IMR-90 (cell line): ENCODE measurements at regions not wholly inside any gene's neighbourhood (a gene's known extent, or its start where the extent isn't known, plus 50 kb on each side); places are given as distances from the start of the nearest gene placed in this dataset.
A peak's percentile ranks its signal among the peaks of the same experiment; 100 is the strongest.

ENCODE experiments used
- ATAC-seq: fragments of 200-7000 bp; cut with Tn5 transposase; 2 replicates; pipeline ENCODE4 v1.9.1; 2020; ENCODE audit warnings: low read depth, mild to moderate bottlenecking, moderate library complexity
- BruUV-seq: library from RNA; stranded (reverse); fragments of 400-500 nt; replicated peaks from 2 replicates; lab custom pipeline; 2021; lab: Mats Ljungman, UMichigan
- CTCF ChIA-PET: fragments of 300-600 bp; formaldehyde crosslinking; extraction: SDS; loops from one replicate; lab custom pipeline; 2021; ENCODE audit warnings: antibody characterized with exemption; lab: Yijun Ruan, JAX
- POLR2A ChIA-PET: fragments of 300-600 bp; sonication (Branson Sonifier 250); formaldehyde crosslinking; loops from one replicate; lab custom pipeline; 2022; ENCODE audit warnings: antibody characterized with exemption; ENCODE audit not compliant: unreplicated experiment; lab: Charles Lee
- DNase-seq: peaks from one replicate; pipeline ENCODE4 v3.0.0; 2013
- H2AFZ ChIP-seq: replicated peaks from 2 replicates; pipeline ENCODE3; 2013; ENCODE audit warnings: low read length, mild to moderate bottlenecking; ENCODE audit not compliant: poor library complexity
- H2AK5ac ChIP-seq: 2 replicates; pipeline ENCODE4 v1.6.1; 2013; ENCODE audit warnings: low read depth, low read length, inconsistent platforms
- H2AK9ac ChIP-seq: replicated peaks from 2 replicates; pipeline ENCODE3; 2013; ENCODE audit warnings: mild to moderate bottlenecking, low read depth, low read length, moderate library complexity; ENCODE audit not compliant: poor library complexity
- H2BK120ac ChIP-seq: 2 replicates; pipeline ENCODE4 v1.6.1; 2013; ENCODE audit warnings: low read depth, low read length, inconsistent platforms
- H2BK15ac ChIP-seq: 3 replicates; pipeline ENCODE4 v1.6.1; 2013; ENCODE audit warnings: low read depth, low read length, inconsistent platforms
- H2BK20ac ChIP-seq: 2 replicates; pipeline ENCODE4 v1.6.1; 2013; ENCODE audit warnings: low read depth, mild to moderate bottlenecking, inconsistent platforms, low read length, moderate library complexity
- H2BK5ac ChIP-seq: 2 replicates; pipeline ENCODE4 v1.6.1; 2013; ENCODE audit warnings: mild to moderate bottlenecking, low read depth, low read length, inconsistent platforms; ENCODE audit not compliant: poor library complexity, severe bottlenecking
- H3K14ac ChIP-seq: replicated peaks from 2 replicates; pipeline ENCODE4 v1.6.1; 2013; ENCODE audit warnings: low read depth, low read length, inconsistent platforms
- H3K18ac ChIP-seq: 2 replicates; pipeline ENCODE4 v1.6.1; 2013; ENCODE audit warnings: low read depth, low read length, control low read depth
- H3K23ac ChIP-seq: 2 replicates; pipeline ENCODE4 v1.6.1; 2013; ENCODE audit warnings: low read depth, low read length, inconsistent platforms
- H3K27ac ChIP-seq: 2 replicates; pipeline ENCODE4 v1.5.1; 2013; ENCODE audit warnings: mild to moderate bottlenecking, control low read depth, low read length; ENCODE audit not compliant: insufficient read depth
- H3K27me3 ChIP-seq: 2 replicates; pipeline ENCODE4 v1.6.1; 2013; ENCODE audit warnings: low read length; ENCODE audit not compliant: control insufficient read depth, insufficient read depth
- H3K36me3 ChIP-seq: 2 replicates; pipeline ENCODE4 v1.6.1; 2013; ENCODE audit warnings: low read length, mixed read lengths; ENCODE audit not compliant: control insufficient read depth, insufficient read depth
- H3K4ac ChIP-seq: 2 replicates; pipeline ENCODE4 v1.6.1; 2013; ENCODE audit warnings: low read depth, low read length, inconsistent platforms
- H3K4me1 ChIP-seq: 2 replicates; pipeline ENCODE4 v1.6.1; 2013; ENCODE audit warnings: low read length, mixed read lengths; ENCODE audit not compliant: control insufficient read depth, insufficient read depth
- H3K4me2 ChIP-seq: 2 replicates; pipeline ENCODE4 v1.6.1; 2013; ENCODE audit warnings: low read depth, mild to moderate bottlenecking, control low read depth, low read length, moderate library complexity
- H3K4me3 ChIP-seq: 2 replicates; pipeline ENCODE4 v1.5.1; 2013; ENCODE audit warnings: low read depth, mild to moderate bottlenecking, control low read depth, low read length, moderate library complexity; ENCODE audit not compliant: insufficient read depth
- H3K56ac ChIP-seq: 2 replicates; pipeline ENCODE4 v1.6.1; 2013; ENCODE audit warnings: low read length, inconsistent platforms; ENCODE audit not compliant: insufficient read depth; ENCODE audit errors: extremely low read depth
- H3K79me1 ChIP-seq, 2 experiments: 2 replicates each; pipeline ENCODE4 v1.6.1; 2013; ENCODE audit warnings: low read length in 2 of 2, inconsistent platforms in 1 of 2, low read depth in 1 of 2
- H3K9ac ChIP-seq: 2 replicates; pipeline ENCODE4 v1.6.1; 2013; ENCODE audit warnings: low read depth, low read length, control low read depth
- H3K9me1 ChIP-seq: 2 replicates; pipeline ENCODE4 v1.6.1; 2013; ENCODE audit warnings: low read length, inconsistent platforms; ENCODE audit not compliant: insufficient read depth
- H3K9me3 ChIP-seq: 2 replicates; pipeline ENCODE4 v1.6.1; 2013; ENCODE audit warnings: low read length; ENCODE audit not compliant: control insufficient read depth, insufficient read depth
- H4K20me1 ChIP-seq: 2 replicates; pipeline ENCODE4 v1.6.1; 2013; ENCODE audit warnings: low read length, inconsistent platforms; ENCODE audit not compliant: insufficient read depth
- H4K5ac ChIP-seq: 2 replicates; pipeline ENCODE4 v1.6.1; 2013; ENCODE audit warnings: mild to moderate bottlenecking, low read depth, low read length, control low read depth
- H4K8ac ChIP-seq, 2 experiments: 2 replicates each; pipeline ENCODE4 v1.6.1; 2013; ENCODE audit warnings: low read depth in 2 of 2, low read length in 2 of 2, control low read depth in 1 of 2, inconsistent platforms in 1 of 2
- H4K91ac ChIP-seq: 2 replicates; pipeline ENCODE4 v1.6.1; 2013; ENCODE audit warnings: low read depth, low read length, inconsistent platforms; ENCODE audit not compliant: insufficient read depth
- BHLHE40 ChIP-seq: fragments of 150-350 bp; IDR thresholded peaks from 2 replicates; pipeline ENCODE4 v1.6.1; 2016; ENCODE audit warnings: mild to moderate bottlenecking, low read depth, low read length
- CEBPB ChIP-seq: IDR thresholded peaks from 2 replicates; pipeline ENCODE4 v1.6.1; 2012; ENCODE audit warnings: low read depth, low read length, improper control_type of control experiment
- CHD1 ChIP-seq: IDR thresholded peaks from 2 replicates; pipeline ENCODE4 v1.6.1; 2012; ENCODE audit warnings: low read depth, low read length, improper control_type of control experiment
- FOS ChIP-seq: fragments of 150-350 bp; IDR thresholded peaks from 2 replicates; pipeline ENCODE4 v1.6.1; 2016; ENCODE audit warnings: low read depth, low read length
- MXI1 ChIP-seq: IDR thresholded peaks from 2 replicates; pipeline ENCODE4 v1.6.1; 2012; ENCODE audit warnings: low read depth, mild to moderate bottlenecking, low read length, moderate library complexity, borderline replicate concordance
- RCOR1 ChIP-seq: IDR thresholded peaks from 2 replicates; pipeline ENCODE4 v1.6.1; 2012; ENCODE audit warnings: mild to moderate bottlenecking, low read length, improper control_type of control experiment; ENCODE audit not compliant: insufficient replicate concordance
- WGBS, 2 experiments: methylation state at CpG; one replicate each; pipeline versions ENCODE4 v1.1.5 to v1.1.7; 2013; ENCODE audit warnings: missing lambda C conversion rate in 2 of 2; ENCODE audit not compliant: insufficient read length in 1 of 2; ENCODE audit errors: extremely low coverage in 2 of 2; 5-methylcytosine and 5-hydroxymethylcytosine counted together
- dilution Hi-C: fragments of 300-500 bp; cut with HindIII; formaldehyde crosslinking; loops from one replicate; pipeline ENCODE4 v1.14.3; 2018; ENCODE audit warnings: low sequenced_read_pairs; ENCODE audit not compliant: unreplicated experiment
- in situ Hi-C: fragments of 300-500 bp; cut with MboI; formaldehyde crosslinking; loops from 3 replicates; pipeline ENCODE4 v1.14.3; 2019; ENCODE audit warnings: low sequenced_read_pairs, inconsistent platforms, mixed read lengths
- intact Hi-C: fragments of 100-400 bp; cut with micrococcal nuclease; formaldehyde crosslinking; loops from 2 replicates; pipeline ENCODE4 v1.10.0; 2022

DNA sequence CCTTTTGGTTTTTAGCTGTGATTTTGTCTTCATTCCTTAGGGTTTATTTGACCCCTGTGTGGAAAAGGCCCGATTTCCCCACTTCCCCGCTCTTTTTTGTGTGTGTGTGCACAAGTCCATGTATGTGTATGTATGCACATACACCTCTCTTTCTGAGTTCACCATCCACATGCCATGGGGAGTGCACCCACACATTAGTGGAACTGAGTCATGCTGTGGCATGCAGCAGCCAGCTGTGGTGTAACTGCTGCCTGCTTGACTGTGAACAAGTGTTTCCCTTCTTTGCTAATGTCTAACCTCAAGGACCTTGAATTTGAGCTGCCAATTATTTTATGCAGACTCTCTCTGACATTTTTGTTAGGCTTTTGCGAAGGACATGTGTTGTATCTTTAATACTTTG, 434.9 kb upstream of the TPM1 start:
- Histone ChIP-seq H2AFZ (peak overlapping the region; percentile 9), H4K20me1 (peaks cover 5% of the 10 kb centered on the region), H3K4ac (peak overlapping the region; percentile 38), H3K27ac (no peak overlapping the region), H2BK120ac (peak overlapping the region; percentile 36; the same call in 1 of the 2 replicates), H3K79me1 (peaks cover 14 to 19% of the 10 kb centered on the region in 2 experiments), H3K36me3 (peaks cover 1% of the 10 kb centered on the region; the same call in 1 of the 2 replicates), H3K56ac (no peak overlapping the region), H3K4me1 (peaks cover 10% of the 10 kb centered on the region), H3K9me3 (peaks cover 5% of the 10 kb centered on the region), H2AK5ac (0 out of 2 replicates have a peak overlapping the region, but pooled peaks have one; percentile 51), H2BK5ac (no peak overlapping the region), H3K14ac (no peak overlapping the region), H3K18ac (no peak overlapping the region), H3K27me3 (no peaks in the 10 kb centered on the region), H4K8ac (peak overlapping the region in 1 of 2 experiments; percentile 7; a peak in 1 of 4 replicates), H3K4me3 (no peak overlapping the region), H4K91ac (0 out of 2 replicates have a peak overlapping the region, but pooled peaks have one; percentile 9), H3K23ac (no peak overlapping the region), H3K4me2 (no peak overlapping the region), H3K9me1 (peaks cover 13% of the 10 kb centered on the region), H4K5ac (no peak overlapping the region), H2AK9ac (peak overlapping the region; percentile 71), H2BK20ac (no peak overlapping the region), H2BK15ac (no peak overlapping the region), H3K9ac (no peak overlapping the region)
- dilution Hi-C loops = no loop called here
- ATAC-seq (peak; percentile 18; the same call in 1 of the 2 replicates), DNase-seq (peak; percentile 73)
- WGBS, 2 experiments = 100% methylated on average over 1 of the region's 3 CpGs; no CpG with 5 or more reads in 1 of the 2 experiments
- ChIA-PET CTCF (interaction anchor here (0.6 kb wide), 2 partner anchors 11 to 52 kb away, joined by 3 read pairs; no protein-coding TSS in a partner anchor), POLR2A (no interaction called here)
- intact Hi-C loops = loop anchor here (2.0 kb wide), 1 partner anchor 39 kb away; no protein-coding TSS in a partner anchor
- BruUV-seq = no TSS peak
- TF ChIP-seq MXI1 (no peak), RCOR1 (peak; percentile 89), FOS (peak; percentile 66; the same call in 1 of the 2 replicates), BHLHE40 (peak; percentile 30; the same call in 1 of the 2 replicates), CHD1 (no peak), CEBPB (peak; percentile 77)
- in situ Hi-C loops = no loop called here
